Activated CD4-positive, alpha-beta memory T cell treated with anti-CD3 and anti-CD28 coated beads for 36 hours (primary cell): ENCODE measurements at regions not wholly inside any gene's neighbourhood (a gene's known extent, or its start where the extent isn't known, plus 50 kb on each side); places are given as distances from the start of the nearest gene placed in this dataset.

Experiments used
- CTCF ChIA-PET: fragments of 350-600 bp; sonication (Branson Sonifier 250); formaldehyde crosslinking; loops from one replicate; lab custom pipeline; 2021; ENCODE audit warnings: antibody characterized with exemption, inconsistent platforms; lab: Charles Lee
- POLR2A ChIA-PET: fragments of 350-600 bp; sonication (Branson Sonifier 250); formaldehyde crosslinking; loops from one replicate; lab custom pipeline; 2021; ENCODE audit warnings: antibody characterized with exemption; lab: Charles Lee
- DNase-seq: peaks from one replicate; pipeline ENCODE4 v3.0.0-alpha.2; 2020
- H3K27ac Mint-ChIP-seq: one replicate; pipeline ENCODE4 v1.8.0; 2021; ENCODE audit warnings: mixed read lengths
- H3K27me3 Mint-ChIP-seq: one replicate; pipeline ENCODE4 v1.8.0; 2021; ENCODE audit warnings: mixed read lengths
- H3K36me3 Mint-ChIP-seq: one replicate; pipeline ENCODE4 v1.8.0; 2021; ENCODE audit warnings: mixed read lengths
- H3K4me1 Mint-ChIP-seq: one replicate; pipeline ENCODE4 v1.8.0; 2021; ENCODE audit warnings: low read depth, mixed read lengths
- H3K4me3 Mint-ChIP-seq: one replicate; pipeline ENCODE4 v1.8.0; 2021; ENCODE audit warnings: mild to moderate bottlenecking, mixed read lengths
- H3K9me3 Mint-ChIP-seq: one replicate; pipeline ENCODE4 v1.8.0; 2021; ENCODE audit warnings: mixed read lengths
- intact Hi-C: fragments of 100-400 bp; cut with micrococcal nuclease; formaldehyde crosslinking; loops from one replicate; pipeline ENCODE4 v1.15.1; 2023

DNA sequence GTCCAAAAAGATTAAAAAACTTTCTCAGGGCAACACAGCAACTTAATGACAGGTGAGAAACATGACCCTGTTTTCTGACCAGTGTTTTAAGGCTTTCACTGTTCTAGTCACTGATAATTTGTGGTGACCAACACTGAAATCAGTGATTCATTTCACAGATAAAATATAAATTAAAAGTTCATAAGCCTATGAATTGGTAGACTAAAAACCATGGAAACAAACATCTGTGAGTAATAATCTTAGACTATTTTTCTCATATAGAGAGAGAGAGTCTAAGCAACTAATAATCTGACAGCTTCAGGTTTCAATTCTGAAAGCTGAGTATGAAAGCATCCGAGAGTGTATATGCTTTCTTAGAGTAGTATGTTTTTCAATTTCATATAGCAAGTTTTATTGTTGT is 536.9 kb downstream of the ADGRL2 start:
- no peak overlapping the region for H3K27ac Mint-ChIP-seq
- no peaks in the 10 kb centered on the region for H3K9me3 Mint-ChIP-seq
- no peak for DNase-seq
- ChIA-PET CTCF (no interaction called here), POLR2A (no interaction called here)
- no peaks in the 10 kb centered on the region for H3K36me3 Mint-ChIP-seq
- H3K27me3 Mint-ChIP-seq, result no peaks in the 10 kb centered on the region
- H3K4me3 Mint-ChIP-seq, result no peak overlapping the region
- intact Hi-C loops, result no loop called here
- H3K4me1 Mint-ChIP-seq, result no peaks in the 10 kb centered on the region

DNA sequence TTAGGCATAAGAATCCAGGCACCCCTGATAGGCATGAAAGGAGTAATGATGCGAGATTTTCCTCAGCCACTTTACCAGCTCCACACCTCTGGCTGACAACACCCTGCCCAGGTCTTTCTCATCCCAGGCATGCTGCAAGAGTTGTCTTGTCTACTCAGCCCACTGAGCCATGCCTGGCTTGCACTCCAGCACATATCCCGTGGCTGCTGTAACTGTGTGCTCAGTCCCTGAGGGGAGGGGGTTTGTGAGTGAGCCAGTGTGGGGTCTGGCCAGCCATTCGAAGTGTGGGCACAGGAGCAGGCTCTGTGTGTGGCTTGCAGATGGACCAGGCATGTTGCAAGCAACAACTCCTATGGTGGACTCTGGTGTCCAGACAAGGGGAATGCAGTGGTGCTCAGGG is 529.6 kb downstream of the ADGRL2 start:
- intact Hi-C loops, result no loop called here
- Mint-ChIP-seq H3K27ac (no peak overlapping the region), H3K36me3 (no peaks in the 10 kb centered on the region), H3K4me3 (no peak overlapping the region), H3K9me3 (peaks cover 3% of the 10 kb centered on the region), H3K4me1 (no peaks in the 10 kb centered on the region), H3K27me3 (no peaks in the 10 kb centered on the region)
- ChIA-PET CTCF (no interaction called here), POLR2A (no interaction called here)
- DNase-seq, result no peak

DNA sequence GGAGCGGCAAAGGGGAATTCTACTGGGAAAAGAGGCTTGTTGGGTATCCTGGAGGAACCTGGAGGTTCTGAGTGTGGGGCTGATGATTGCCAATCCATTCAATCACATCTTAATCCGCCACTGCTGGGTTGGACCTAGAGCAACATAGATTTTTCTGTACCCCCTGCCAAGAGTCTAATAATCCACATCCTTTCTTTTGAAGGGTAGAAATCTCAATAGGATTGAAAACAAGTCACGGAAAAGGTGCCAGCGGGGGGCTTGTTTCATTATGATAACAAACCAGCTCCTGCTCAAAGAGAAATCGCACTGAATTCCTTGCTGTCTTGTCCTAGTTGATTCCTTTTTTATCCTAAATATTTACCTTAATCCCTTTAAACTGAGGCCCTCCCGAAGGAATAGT is 528.5 kb downstream of the ADGRL2 start:
- Mint-ChIP-seq H3K9me3 (peaks cover 3% of the 10 kb centered on the region), H3K27ac (no peak overlapping the region), H3K4me3 (no peak overlapping the region), H3K27me3 (no peaks in the 10 kb centered on the region), H3K4me1 (no peaks in the 10 kb centered on the region), H3K36me3 (no peaks in the 10 kb centered on the region)
- no peak for DNase-seq
- ChIA-PET CTCF (no interaction called here), POLR2A (no interaction called here)
- intact Hi-C loops, result no loop called here

DNA sequence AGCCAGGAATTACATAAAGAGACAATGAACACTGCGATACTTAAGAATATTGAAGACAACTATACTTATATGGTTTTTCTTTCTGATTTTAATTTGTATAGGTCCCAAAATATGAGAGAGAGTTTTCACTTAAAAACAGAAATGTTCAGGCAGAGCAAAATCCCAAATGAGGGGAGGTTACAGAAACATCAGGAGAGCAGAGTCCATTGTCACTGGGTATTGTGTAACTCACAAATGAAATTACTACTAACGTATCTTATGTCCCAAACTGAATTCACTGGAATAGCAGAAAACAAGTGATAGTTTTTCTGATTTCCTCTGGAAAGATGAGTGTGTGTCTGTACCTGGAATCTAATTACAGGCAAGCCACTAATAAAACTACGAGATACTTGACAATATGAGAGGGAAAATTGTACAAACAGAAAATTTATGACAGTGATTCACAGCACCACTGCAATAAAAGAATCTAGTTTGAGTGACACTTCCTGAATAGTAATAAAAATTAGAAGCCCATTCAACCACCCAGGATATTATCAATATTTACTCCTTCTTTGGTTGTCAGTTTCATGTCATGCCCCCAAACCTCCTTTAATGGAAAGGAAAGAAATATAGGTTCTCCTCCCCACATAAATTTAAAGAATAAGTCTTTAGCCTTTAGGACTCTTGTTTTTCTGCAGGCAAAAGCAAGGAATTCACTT is 522.6 kb downstream of the ADGRL2 start:
- Mint-ChIP-seq H3K9me3 (no peaks in the 10 kb centered on the region), H3K4me1 (no peaks in the 10 kb centered on the region), H3K36me3 (no peaks in the 10 kb centered on the region), H3K27ac (no peak overlapping the region), H3K27me3 (no peaks in the 10 kb centered on the region), H3K4me3 (no peak overlapping the region)
- intact Hi-C loops, result no loop called here
- CTCF ChIA-PET, result no interaction called here
- DNase-seq, result no peak
- POLR2A ChIA-PET, result no interaction called here

DNA sequence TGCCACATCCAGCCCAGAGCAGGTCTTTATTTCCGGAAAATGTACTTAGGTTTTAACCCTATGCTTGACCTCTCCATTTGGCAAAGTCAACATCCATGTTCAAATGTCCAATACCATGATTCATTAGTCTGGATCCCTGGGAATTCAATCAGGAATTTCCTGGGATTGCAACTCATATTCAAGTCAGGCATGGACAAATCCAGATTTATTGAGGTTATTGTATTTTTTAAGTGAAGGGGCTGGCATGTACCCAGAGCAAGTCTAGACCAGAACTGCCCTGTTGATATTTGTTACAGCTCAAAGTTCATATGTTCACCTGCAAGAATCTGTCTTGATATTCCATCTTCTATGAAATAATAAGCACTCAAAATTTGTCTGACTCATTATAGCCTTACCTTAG is 521.1 kb downstream of the ADGRL2 start:
- no peaks in the 10 kb centered on the region for H3K9me3 Mint-ChIP-seq
- intact Hi-C loops, result no loop called here
- H3K4me3 Mint-ChIP-seq, result no peak overlapping the region
- no peak for DNase-seq
- H3K27me3 Mint-ChIP-seq, result no peaks in the 10 kb centered on the region
- CTCF ChIA-PET, result interaction anchor here (0.6 kb wide), 1 partner anchor 928 kb away, joined by 3 read pairs; no protein-coding TSS in a partner anchor
- POLR2A ChIA-PET, result no interaction called here
- no peaks in the 10 kb centered on the region for H3K4me1 Mint-ChIP-seq
- H3K27ac Mint-ChIP-seq, result no peak overlapping the region
- H3K36me3 Mint-ChIP-seq, result no peaks in the 10 kb centered on the region

DNA sequence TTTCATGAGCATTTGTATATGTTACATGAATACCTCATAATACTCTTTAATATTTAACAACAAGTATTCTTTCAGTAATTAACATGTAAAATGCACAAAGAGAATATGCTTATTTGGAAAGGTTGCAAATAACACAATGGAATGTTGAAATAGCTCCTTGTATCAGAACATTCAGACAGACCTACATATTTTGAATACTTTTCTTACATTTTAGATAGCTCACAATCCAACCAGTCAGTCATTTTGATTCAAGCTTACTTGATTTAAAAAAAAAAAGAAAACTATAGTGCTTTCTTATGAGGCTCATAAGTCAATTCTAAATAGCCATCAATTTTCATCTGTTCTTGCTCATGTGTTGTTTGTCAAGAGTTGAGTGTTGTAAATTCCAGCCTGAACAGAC is 518.8 kb downstream of the ADGRL2 start:
- intact Hi-C loops, result no loop called here
- ChIA-PET CTCF (no interaction called here), POLR2A (no interaction called here)
- no peaks in the 10 kb centered on the region for H3K27me3 Mint-ChIP-seq
- no peaks in the 10 kb centered on the region for H3K4me1 Mint-ChIP-seq
- H3K36me3 Mint-ChIP-seq, result no peaks in the 10 kb centered on the region
- H3K9me3 Mint-ChIP-seq, result no peaks in the 10 kb centered on the region
- H3K27ac Mint-ChIP-seq, result no peak overlapping the region
- DNase-seq, result no peak
- H3K4me3 Mint-ChIP-seq, result no peak overlapping the region

DNA sequence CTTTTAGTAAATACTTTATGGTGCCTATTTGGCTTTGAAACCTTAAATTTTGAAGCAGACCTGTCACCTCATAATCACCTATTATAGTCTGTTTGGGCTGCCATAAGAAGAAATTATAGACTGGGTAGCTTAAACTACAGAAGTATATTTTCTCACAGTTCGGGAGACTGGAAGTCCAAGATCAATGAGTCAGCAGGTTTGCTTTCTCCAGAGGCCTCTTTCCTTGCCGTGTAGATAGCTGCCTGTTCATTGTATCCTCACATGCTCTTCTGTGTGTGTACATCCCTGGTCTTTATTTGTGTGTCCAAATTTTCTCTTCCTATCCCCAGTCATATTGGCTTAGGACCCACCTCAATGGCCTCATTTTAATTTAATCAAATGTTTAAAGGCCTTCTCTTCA is 518.2 kb downstream of the ADGRL2 start:
- intact Hi-C loops, result no loop called here
- DNase-seq, result no peak
- Mint-ChIP-seq H3K27me3 (no peaks in the 10 kb centered on the region), H3K4me1 (no peaks in the 10 kb centered on the region), H3K27ac (no peak overlapping the region), H3K9me3 (no peaks in the 10 kb centered on the region), H3K36me3 (no peaks in the 10 kb centered on the region), H3K4me3 (no peak overlapping the region)
- ChIA-PET CTCF (no interaction called here), POLR2A (no interaction called here)

DNA sequence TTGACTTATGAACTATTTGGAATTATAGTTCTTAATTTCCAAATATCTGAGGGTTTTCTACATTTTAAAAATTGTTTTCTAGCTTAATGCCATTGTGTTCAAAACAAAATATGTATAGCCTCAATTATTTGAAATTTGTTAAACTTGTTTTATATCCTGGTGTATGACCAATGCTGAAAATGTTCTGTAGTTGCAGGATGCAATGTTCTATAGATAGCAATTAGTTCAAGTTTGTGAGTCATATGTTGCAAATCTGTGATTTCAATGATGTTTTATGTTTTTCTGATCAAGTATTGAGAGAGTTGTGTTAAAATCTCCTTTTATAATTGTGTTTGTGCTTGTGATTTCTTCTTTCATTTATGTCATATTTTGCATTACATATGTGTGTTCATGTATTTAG is 517.5 kb downstream of the ADGRL2 start:
- Mint-ChIP-seq H3K4me1 (no peaks in the 10 kb centered on the region), H3K4me3 (no peak overlapping the region), H3K9me3 (no peaks in the 10 kb centered on the region), H3K27me3 (no peaks in the 10 kb centered on the region), H3K27ac (no peak overlapping the region), H3K36me3 (no peaks in the 10 kb centered on the region)
- DNase-seq, result no peak
- ChIA-PET POLR2A (no interaction called here), CTCF (no interaction called here)
- intact Hi-C loops, result no loop called here

DNA sequence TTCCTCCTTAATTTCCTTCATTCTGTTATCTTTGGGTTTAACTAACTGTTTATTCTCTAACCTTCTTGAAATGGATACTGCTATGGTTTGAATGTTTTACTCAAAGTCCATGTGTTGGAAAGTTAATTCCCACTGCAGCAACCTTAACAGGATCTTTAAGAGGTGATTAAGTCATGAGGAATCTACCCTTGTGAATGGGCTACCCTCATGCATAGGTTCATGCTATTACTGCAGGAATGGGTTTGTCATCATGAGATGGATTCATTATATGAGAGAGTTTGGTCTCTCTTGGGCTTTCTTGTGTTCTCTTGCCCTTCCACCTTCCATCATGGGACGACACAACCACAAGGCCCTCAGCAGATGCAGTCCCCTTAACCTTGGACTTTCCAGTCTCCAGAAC is 516.9 kb downstream of the ADGRL2 start:
- no peak overlapping the region for H3K27ac Mint-ChIP-seq
- H3K27me3 Mint-ChIP-seq, result no peaks in the 10 kb centered on the region
- no peak for DNase-seq
- ChIA-PET CTCF (no interaction called here), POLR2A (no interaction called here)
- no peak overlapping the region for H3K4me3 Mint-ChIP-seq
- no peaks in the 10 kb centered on the region for H3K36me3 Mint-ChIP-seq
- intact Hi-C loops, result no loop called here
- H3K9me3 Mint-ChIP-seq, result no peaks in the 10 kb centered on the region
- H3K4me1 Mint-ChIP-seq, result no peaks in the 10 kb centered on the region

DNA sequence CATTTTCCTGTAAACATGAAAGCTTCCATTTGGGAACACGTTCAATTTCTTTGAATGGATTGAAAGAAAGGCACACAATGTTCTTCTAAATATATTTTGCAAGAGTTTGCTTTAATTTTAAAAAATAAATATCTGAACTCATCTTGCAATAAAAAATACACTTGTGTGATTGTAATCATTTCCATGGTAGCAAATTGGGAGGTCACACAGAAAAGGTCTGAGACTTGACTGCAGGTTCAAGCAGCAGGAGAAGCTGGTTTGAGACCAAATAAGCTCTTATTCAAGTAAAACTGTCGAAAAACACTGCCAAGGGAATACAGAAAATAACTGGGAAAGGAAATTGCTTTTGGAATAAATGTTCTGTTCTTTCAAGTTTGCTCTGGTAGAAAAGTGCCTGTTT is 498.9 kb downstream of the ADGRL2 start:
- no peaks in the 10 kb centered on the region for H3K27me3 Mint-ChIP-seq
- no peaks in the 10 kb centered on the region for H3K4me1 Mint-ChIP-seq
- intact Hi-C loops, result no loop called here
- H3K36me3 Mint-ChIP-seq, result no peaks in the 10 kb centered on the region
- H3K27ac Mint-ChIP-seq, result no peak overlapping the region
- H3K4me3 Mint-ChIP-seq, result no peak overlapping the region
- ChIA-PET POLR2A (no interaction called here), CTCF (no interaction called here)
- no peak for DNase-seq
- peaks cover 4% of the 10 kb centered on the region for H3K9me3 Mint-ChIP-seq

DNA sequence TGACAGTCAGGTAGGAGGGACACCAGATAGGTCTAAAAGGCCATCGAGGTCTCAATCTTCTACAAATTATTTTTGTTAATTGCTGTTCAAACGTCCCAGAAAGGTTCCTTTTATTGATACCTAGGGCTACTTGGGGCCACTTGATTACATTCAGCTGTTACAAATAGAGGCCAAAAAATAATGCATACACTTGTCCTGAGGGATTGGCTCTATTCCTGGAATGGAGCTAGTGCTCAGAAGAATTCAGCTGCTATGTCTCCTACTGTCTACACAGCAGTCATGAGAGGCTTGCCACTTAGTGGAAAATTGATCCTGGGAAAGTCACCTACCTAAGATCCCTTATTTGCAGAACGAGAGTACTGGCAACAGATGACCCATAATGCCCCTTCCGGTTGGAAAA is 498.3 kb downstream of the ADGRL2 start:
- no peaks in the 10 kb centered on the region for H3K27me3 Mint-ChIP-seq
- no peak overlapping the region for H3K4me3 Mint-ChIP-seq
- H3K9me3 Mint-ChIP-seq, result peaks cover 4% of the 10 kb centered on the region
- no peaks in the 10 kb centered on the region for H3K36me3 Mint-ChIP-seq
- no peak for DNase-seq
- no peak overlapping the region for H3K27ac Mint-ChIP-seq
- H3K4me1 Mint-ChIP-seq, result no peaks in the 10 kb centered on the region
- intact Hi-C loops, result no loop called here
- ChIA-PET CTCF (no interaction called here), POLR2A (no interaction called here)

DNA sequence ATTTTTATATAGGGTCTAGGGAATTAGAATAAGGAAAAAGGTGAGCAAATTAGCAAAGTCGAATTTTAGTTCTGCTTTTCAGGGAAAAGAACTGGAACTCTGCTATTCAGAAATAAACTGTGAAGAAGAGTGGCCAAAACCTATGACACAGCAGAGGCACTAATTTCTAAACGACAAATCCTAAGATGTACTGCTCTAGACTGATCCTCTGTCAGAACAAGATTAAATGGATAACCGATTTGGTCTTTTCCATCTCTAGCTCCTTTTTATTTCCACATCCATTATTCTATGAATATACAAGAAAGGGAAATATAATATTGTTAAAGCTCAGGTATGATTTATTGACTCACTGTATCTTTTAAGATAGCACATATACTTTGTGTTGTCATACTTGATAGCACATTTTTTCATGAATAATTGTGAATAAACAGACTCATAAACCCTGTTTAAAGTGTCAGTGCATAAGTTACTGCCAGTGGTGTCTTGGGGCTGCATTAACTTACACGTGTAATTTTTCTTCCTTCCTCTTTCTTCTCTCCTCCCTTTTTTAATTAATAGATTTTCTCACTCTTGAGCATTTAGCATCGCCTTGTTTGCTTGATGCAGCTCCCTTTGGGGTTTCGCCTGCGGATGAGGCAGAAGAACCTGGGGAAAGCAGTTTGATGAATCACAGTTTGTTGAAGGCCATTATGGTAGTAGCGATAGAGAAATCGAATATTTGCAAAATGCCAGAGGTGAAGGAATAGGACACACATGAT is 496.6 kb downstream of the ADGRL2 start:
- intact Hi-C loops, result no loop called here
- no peaks in the 10 kb centered on the region for H3K4me1 Mint-ChIP-seq
- H3K4me3 Mint-ChIP-seq, result no peak overlapping the region
- DNase-seq, result no peak
- ChIA-PET POLR2A (interaction anchor here (0.6 kb wide), 1 partner anchor 1129 kb away, joined by 3 read pairs; no protein-coding TSS in a partner anchor), CTCF (no interaction called here)
- H3K9me3 Mint-ChIP-seq, result no peaks in the 10 kb centered on the region
- no peaks in the 10 kb centered on the region for H3K27me3 Mint-ChIP-seq
- no peak overlapping the region for H3K27ac Mint-ChIP-seq
- no peaks in the 10 kb centered on the region for H3K36me3 Mint-ChIP-seq

DNA sequence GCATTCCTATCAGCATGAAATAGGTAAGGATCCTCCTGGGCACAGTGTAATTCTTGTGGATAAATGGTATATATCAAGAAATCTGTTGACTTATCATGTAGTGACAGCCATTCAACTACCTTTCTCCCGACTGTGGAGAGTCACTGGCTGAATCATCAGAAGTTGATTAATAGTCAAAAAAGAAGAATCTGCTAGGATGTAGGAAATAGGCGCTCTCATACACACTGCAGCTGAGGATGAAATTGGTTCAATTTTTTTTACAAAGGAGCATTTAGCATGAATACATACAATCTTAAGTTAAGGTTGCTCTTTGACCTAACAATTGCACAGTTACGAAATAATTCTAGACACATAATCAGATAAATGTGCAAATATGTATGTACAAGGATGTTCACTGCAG is 486.8 kb downstream of the ADGRL2 start:
- POLR2A ChIA-PET, result no interaction called here
- no peaks in the 10 kb centered on the region for H3K4me1 Mint-ChIP-seq

More for the DNA sequence above, 486.8 kb downstream of the ADGRL2 start:
- CTCF ChIA-PET, result no interaction called here
- no peaks in the 10 kb centered on the region for H3K27me3 Mint-ChIP-seq
- DNase-seq, result no peak
- H3K4me3 Mint-ChIP-seq, result no peak overlapping the region
- intact Hi-C loops, result no loop called here
- H3K9me3 Mint-ChIP-seq, result no peaks in the 10 kb centered on the region
- no peak overlapping the region for H3K27ac Mint-ChIP-seq
- no peaks in the 10 kb centered on the region for H3K36me3 Mint-ChIP-seq
